Stimulated activated CD4-positive, alpha-beta T cell treated with anti-CD3 and anti-CD28 coated beads, Interleukin-1b, Interleukin-23, amount 100 ng/mL, for 4 hours (primary cell): ENCODE measurements at regions not wholly inside any gene's neighbourhood (a gene's known extent, or its start where the extent isn't known, plus 50 kb on each side); places are given as distances from the start of the nearest gene placed in this dataset.
"Not testable (repeated sequence)": the region's sequence is repeated elsewhere in the genome, so short reads cannot be mapped to it uniquely, and the experiment has no call there.

ENCODE experiments used
- DNase-seq, 2 donors: peaks; one replicate each; pipeline ENCODE4 v3.0.0-alpha.2; 2020; ENCODE audit warnings: low read depth in 2 of 2

DNA sequence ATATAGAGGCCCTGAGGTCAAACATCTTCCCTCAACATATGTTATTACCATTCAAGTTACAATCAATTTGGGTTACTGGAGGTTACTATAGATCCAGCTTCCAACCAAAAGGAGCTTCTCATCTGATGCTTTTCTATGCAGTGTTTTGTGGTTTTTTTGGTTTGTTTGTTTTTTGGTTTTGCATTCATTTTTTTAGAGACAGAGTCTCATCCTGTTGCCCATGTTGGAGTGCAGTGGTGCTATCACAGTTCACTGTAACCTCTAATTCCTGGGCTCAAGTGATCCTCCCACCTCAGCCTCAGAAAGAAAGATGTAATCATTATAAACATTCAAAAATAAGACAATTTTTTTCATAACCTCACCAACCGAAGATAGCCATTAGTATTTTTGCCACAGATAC, 124.4 kb upstream of the JARID2 start:
- no peak for DNase-seq

DNA sequence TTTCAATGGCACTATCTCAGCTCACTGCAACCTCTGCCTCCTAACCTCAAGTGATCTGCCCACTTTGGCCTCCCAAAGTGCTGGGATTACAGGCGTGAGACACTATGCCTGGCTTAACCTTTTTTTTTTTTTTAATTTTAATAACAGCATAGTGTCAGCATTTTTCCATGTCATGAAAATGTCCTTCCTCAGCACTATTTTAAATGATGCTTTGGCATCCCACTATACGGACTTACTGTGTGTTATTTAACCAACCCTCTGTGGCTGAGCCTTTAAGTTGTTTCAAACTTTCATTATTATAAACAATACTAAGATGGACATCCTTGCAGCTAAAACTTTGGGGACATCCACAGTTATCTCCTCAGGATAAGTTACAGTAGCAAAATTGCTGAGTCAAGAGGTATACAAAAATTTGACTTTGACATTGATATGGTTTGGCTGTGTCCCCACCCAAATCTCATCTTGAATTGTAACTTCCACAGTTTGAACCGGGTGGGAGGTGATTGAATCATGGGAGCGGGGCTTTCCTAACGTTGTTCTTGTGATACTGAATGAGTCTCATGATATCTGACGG, 123.8 kb upstream of the JARID2 start:
- no peak for DNase-seq

DNA sequence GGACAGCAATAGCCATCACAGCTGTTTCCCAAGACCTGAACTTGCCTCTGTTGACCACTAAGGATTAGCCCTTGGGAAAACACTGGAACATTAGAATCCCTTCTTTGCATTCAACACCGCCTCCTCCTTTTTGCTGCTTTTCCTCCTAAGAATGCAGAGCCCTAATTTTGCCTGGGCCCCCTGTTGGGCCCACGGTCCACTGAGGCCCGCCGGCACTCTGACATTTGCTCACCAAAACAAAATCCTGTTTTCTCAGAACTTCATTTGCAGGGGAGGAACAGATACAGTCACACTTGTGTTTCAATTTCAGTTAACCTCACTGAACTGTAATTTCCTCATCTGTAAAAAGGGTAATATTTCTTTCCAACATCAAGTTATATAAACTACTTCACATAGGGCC, 116.0 kb upstream of the JARID2 start:
- DNase-seq: no peak

DNA sequence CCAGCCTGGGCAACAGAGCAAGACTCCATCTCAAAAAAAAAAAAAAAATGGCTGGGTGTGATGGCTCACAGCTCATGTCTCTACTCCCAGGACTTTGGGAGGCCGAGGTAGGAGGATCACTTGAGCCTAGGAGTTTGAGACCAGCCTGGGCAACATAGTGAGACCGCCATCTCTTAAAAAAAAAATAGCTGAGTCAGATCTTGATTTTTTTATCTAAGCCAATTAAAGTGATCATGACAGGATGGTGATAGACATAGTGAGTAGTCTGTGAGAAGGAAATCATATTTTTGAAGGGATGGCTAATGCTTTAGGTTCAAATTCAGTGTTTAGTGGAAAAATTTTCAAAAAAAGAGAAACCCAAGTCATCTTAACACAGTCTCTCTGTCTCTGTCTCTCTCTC, 114.6 kb upstream of the JARID2 start:
- no peak for DNase-seq

DNA sequence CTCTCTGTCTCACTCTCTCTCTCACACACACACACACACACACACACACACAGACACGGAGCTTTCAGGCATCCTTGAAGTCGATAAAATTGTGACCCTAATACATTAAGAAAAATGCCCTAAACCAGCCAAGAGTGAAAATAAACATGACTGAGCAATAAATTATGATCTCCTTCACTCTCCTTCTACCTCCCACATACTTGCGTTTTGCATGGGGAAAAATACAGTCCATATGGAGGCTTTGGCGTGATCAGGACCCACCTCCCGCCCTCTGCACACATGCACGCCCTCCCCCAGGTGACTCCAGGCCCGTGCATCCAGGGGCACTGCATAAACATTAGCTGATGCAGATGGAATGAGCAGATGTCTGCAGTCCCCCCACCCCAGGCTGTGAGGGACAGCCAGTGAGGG, 114.2 kb upstream of the JARID2 start:
- no peak for DNase-seq

DNA sequence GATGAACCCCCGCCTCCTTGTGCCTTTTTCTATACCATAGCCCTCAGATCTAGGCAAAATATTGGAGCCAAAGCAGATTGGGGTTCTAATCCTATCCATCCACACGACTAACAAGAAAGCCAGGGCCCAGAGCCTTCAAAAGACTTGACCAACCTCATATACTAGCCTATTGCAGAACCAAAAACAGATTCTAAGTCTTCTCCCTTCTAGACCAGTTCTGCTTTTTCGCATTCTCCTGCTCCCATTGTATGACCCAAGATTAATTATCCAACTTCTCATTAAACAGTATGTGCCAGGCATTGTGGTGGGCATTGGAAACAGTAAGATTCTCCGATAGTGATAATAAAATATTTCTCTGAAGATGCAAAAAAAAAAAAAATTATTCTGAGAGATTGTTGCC, 113.7 kb upstream of the JARID2 start:
- DNase-seq: no peak

DNA sequence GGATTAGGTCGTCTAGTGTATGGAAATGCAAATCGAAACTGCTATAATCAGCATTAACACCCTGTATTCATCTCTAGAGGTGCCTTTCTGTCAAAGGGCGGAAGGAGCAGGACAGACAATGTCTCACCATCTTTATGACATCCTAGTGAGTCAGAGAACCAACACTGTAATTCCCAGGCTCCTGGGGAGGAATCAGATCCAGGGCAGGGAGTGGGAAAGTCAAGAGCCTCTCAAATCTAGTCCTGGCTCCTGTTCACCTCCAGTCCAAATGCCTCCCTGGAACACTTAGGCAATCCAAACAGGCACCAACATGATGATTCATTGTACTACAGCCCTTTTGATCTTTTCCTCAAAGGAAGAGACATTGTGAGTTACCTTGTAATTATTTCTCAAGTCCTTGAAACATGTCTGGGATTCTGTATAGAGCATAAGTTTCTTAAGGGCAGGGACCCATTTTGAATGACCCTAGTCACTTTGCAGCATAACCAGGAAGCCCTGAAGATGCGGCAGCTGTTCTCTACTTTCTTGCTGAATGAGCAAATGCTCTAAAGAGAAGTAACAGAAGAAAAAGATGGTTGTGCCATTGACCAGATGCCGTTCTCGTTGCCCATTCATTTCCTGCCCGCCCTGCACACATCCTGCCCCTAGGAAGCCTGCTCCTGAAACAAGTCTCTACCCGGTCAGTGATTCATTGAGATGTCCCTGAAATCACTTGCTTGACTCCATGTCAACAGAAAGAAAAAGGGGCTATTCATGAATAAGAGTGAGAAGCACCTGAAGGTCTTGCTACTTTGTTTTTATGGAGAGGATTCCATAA, 112.8 kb upstream of the JARID2 start:
- DNase-seq: no peak

DNA sequence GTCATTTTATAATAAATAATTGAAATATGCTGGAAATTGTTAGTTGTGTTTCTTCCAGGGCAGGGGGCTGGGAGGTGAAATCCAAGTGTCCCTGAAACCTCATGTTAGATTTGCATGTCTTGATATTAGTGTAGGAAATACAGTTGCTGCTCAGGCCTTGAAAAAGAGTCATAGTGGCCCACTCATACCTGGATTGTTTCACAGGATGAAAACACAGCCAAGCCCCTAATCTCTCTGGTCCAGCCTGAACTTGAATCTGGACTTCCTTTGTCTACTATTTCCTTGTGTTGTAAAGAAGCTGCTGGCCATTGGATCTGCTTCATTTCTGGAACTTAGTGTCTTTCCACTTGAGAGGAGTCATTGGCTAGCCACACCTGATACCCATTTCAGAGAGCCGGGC, 108.8 kb upstream of the JARID2 start:
- no peak for DNase-seq

DNA sequence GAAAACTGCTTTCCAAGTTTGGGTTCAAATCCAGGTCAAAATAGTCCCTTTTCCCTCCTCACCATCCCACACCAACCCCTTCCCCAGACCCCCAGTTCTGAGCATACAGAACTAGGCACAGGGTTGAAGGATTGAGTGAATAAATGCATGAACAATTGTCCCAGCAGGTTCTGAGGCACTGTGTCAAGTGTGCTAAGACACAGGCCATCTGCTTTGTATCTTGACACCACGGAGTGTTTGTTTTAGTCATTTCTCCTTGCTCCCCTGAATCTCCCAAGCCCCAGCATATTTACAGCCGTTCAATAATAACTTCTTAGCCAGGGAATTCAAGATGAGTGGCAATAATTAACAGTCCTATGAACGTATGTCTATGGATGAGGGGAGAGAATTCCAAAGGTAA, 102.8 kb upstream of the JARID2 start:
- DNase-seq: no peak

DNA sequence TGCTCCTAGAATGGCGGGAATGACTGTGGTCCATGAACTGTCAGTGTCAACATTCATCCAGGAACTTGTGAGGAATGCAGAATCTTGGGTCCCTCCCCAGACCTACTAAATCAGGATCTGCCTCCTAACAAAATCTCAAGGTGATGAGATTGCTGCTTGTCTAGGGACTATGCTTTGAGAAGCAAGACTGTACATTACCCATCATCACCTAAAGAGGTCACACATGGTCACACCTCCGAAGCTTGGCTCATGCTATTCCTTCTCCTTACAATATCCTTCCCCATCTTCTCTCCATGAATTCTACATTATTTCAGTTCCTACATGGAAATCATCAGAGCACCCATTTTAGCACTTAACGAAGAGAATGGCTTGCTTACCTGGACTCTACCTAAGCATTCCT, 102.3 kb upstream of the JARID2 start:
- DNase-seq: no peak

DNA sequence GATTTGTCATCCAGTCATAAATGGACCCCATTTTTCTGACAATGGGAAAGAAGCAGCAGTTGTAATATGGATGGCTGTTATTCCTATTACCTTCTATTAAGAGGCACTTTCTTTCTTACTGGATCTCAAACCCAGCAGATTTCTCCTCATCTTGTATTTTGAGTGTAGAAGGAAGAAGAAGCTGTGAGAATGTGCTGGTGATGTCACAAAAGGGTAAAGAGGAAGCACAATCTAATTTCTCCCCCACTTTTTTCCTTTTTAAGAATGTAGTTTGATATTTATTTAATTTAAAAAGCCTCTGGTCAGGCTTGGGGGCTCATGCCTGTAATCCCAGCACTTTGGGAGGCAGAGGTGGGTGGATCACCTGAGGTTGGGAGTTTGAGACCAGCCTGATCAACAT, 100.0 kb upstream of the JARID2 start:
- DNase-seq: no peak

DNA sequence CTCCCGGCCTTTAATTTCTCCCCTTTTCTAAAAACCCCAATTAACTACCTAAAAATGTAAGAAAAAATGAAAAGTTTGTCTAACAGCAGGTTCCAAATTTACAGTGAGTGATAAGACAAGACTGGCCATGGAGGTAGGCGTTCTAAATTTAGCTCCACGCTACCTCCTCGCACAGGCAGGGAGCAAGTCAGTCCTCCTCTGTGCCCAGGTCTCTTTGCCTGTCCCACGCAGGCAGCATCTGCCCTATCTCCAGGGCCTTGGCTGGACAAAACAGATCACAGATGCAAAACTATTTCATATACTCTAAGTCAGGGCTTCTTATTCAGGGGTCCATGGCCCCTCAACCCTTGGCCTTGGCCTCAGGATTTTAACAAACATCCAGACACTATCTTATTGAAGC, 98.0 kb upstream of the JARID2 start:
- no peak for DNase-seq

DNA sequence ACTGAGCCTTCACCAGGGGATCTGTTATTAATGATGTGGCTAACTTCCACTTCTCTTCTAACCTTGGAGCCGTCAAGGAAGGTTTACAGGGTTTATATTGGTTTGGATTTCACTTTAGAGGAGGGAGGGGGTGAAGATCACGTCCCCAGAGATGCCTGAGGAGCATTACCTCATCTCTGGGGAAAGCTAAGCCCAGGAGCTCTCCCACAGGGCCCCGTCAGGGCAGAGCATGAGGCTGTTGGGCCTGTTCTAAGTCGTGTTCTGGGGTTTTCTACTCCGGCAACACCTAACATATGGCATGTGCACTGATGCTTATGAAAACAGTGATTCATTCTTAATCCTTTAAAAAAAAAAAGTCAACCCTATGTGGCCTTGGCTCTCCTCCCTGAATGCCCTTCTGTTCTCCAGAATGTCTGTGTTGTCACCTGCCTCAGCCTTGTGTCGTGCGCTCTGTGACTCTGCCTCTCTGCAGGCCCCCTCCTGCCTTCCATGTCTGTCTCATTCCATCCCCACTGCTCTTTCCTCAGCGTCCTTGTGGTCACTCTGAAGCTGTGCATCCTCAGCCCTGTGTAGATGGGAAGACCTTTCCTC, 97.4 kb upstream of the JARID2 start:
- DNase-seq: no peak

DNA sequence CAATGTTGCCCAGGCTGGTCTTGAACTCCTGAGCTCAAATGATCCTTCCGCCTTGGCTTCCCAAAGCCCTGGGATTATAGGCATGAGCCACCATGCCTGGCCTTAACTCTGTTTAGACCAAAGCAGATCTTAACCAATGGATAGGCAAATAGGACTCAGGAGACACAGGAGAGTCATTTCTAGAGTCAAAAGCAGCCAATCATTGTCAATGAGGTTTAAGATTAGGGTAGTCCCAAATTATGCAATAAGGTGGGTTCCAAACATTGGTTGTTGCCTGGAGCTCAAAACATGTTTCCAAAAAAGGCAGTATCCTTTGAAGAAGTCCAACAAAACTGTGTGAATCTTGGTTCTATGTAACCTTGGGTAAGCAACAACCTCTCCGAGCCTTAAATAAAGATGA, 95.7 kb upstream of the JARID2 start:
- DNase-seq: no peak

DNA sequence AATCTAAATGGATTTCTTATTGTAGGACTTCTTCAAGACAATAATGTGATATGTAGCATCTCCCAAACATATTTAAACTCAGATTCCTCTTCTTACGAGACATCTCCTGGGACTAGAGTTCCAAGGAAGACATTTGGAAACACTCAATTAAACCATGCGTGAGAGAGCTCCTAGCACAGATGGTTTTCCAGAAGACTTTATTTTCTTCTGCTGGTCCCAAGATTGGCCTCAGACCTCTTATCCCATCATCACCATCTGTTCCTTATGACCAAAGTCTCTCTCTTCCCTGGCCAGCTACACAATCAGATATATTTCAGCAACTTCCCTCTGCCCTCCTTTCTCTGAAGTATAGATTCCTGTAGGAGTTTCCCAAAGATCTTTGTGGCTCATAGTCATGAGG, 93.2 kb upstream of the JARID2 start:
- no peak for DNase-seq

DNA sequence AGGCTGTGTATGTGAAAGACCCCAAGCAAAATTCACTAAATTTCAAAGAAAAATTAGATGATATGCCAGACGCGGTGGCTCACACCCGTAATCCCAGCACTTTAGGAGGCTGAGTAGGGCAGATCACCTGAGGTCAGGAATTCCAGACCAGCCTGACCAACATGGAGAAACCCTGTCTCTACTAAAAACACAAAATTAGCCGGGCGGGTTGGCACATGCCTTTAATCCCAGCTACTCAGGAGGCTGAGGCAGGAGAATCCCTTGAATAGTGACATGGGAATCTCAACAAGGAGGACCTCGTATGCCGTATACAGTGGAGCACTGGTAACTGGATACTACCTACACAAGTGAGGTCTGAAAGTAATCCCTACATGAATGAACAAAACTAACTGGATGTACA, 92.7 kb upstream of the JARID2 start:
- DNase-seq: no peak

DNA sequence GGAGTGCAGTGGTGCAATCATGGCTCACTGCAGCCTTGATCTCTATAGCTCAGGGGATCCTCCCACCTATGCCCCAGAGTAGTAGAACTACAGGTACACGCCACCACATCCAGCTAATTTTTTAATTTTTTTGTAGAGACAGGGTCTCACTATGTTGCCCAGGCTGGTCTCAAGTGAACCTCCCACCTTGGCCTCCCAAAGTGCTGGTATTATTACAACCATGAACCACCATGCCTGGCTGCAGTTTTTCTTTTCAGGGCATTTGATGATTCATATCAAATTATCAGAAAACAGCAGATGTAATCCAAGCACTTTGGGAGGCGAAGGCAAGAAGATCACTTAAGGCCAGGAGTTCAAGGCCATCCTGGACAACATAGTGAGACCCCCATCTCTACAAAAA, 88.4 kb upstream of the JARID2 start:
- no peak for DNase-seq

DNA sequence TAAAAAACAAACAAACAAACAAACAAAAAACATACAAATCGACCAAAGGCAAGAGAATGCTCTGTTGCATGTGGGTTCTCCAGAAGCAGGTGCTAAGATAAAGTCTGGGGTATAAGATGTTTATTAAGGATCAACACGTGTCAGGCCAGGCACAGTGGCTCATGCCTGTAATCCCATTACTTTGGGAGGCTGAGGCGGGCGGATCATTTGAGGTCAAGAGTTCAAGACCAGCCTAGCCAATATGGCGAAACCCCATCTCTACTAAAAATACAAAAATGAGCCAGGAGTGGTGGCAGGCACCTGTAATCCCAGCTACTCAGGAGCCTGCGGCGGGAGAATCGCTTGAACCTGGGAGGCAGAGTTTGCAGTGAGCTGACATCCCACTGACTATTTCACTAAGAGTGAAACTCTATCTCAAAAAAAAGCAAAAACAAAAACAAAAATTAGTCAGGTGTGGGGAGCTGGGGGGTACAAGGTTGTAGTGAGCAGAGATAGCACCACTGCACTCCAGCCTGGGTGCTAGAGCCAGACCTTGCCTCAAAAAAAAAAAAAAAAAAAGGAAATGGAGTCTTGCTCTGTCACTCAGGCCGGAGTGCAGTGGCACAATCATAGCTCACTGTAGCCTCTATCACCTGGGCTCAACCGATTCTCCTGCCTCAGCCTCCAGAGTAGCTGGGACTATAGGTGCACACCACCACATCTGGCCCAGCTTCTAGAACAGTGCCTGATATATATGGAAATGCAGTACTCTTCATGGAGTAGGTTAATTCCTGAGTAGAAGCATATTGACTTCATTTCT, 86.8 kb upstream of the JARID2 start:
- no peak for DNase-seq

DNA sequence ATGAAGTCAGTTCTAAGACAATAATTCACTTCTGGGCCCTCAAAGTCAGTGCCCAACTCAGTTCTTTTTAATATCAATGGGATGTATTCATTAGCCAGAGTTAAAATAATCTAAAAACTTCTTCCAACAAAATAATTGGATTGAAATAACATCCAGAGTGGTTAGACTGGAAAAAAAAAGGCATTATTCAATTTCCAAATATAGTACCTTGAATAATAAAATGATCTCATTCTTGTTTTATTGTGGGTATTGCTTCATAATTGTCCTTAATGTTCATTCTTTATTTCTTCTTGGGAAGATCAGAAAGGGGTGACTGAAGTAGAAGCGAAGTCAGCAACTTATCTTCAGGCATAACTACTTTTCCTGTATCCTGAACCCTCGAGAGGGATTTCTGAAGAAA, 85.1 kb upstream of the JARID2 start:
- no peak for DNase-seq

DNA sequence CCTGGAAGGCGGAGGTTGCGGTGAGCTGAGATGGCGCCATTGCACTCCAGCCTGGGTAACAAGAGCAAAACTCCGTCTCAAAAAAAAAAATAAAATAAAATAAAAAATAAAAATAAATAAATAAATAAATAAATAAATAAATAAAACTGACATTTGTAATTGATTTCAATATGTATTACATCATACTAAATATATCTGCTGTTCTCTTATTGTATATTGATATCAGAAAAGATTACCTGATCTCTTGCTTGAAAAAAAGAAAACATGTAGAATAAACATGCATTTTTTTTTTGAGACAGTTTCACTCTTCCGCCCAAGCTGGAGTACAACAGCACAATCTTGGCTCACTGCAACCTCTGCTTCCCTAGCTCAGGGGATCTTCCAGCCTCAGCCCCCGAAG, 81.0 kb upstream of the JARID2 start:
- DNase-seq: not testable (repeated sequence)

DNA sequence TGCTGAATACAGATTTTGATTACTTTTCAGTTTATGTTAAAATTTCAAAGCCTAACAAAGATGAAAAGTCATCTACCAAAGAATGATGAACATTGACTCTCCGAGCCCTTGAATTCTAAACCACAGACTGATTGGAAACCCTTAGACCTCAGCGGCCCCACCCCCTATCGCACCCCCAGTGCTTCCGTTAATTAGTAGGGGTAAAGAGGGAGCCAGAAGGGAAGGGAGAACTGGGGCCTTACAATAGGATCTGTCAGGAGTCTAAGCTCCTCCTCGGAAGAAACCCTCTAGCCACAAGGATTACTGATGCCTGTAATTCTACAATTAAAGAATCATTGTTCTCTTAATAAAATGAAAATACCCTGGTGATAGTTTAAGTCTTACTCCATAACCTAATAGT, 79.7 kb upstream of the JARID2 start:
- no peak for DNase-seq

DNA sequence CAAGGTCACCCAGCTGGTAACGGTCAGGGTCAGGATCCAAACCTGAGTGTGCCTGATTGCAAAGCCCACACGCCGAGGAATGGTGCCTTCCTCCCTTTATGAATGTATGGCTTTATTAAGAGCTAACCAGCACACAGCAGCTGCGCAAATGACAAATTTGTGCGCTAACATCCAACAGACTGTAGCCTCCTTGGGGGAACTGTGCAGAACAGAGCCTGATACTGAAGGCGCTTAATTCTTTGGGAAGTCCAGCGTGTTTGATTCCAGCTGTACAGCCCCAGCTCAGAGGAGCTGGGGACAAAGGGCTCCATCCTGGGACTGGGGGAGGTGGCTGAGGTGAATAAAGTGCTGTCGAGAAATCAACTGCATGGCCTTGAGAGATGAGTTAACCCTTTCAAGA, 75.7 kb upstream of the JARID2 start:
- no peak for DNase-seq

DNA sequence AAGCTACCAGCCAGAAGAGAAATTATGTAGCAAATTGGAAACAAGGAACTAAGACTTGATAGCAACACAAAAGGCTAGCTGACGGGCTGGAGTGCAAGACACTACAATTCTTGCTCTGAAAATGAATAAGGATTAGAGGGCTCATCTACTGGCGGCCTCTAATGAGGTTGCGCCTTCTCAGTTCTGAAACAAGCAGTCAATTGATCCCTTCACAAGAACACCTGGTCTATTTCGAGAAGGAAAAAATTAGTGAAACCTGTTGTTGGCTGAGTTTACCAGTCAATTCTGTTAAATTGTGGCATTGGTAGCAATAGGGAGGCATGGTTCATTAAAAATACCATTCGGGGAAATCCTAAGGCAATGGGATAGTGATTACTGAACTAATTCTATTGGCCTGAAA, 74.8 kb upstream of the JARID2 start:
- DNase-seq: no peak
